H1 (cell line): ENCODE measurements at regions not wholly inside any gene's neighbourhood (a gene's known extent, or its start where the extent isn't known, plus 50 kb on each side); places are given as distances from the start of the nearest gene placed in this dataset.
A peak's percentile ranks its signal among the peaks of the same experiment; 100 is the strongest.

Experiments
- BACH1 ChIP-seq: IDR thresholded peaks from 2 replicates; pipeline ENCODE4 v1.6.1; 2012; ENCODE audit warnings: low read length, improper control_type of control experiment
- RAD21 ChIP-seq, 2 experiments: IDR thresholded peaks in 1 of 2; conservative IDR thresholded peaks in 1 of 2; 2 replicates each; pipeline ENCODE4 v1.6.1; 2011; ENCODE audit warnings: low read depth in 2 of 2, low read length in 2 of 2, improper control_type of control experiment in 1 of 2, inconsistent platforms in 1 of 2, mild to moderate bottlenecking in 1 of 2, moderate library complexity in 1 of 2
- RNF2 ChIP-seq: fragments of 200-900, 300-1000 bp; sonication (generic); IDR thresholded peaks from 2 replicates; pipeline ENCODE4 v1.7.1; 2016; ENCODE audit warnings: borderline replicate concordance, low read depth, mild to moderate bottlenecking, antibody characterized with exemption, low read length; ENCODE audit not compliant: poor library complexity, severe bottlenecking; ENCODE audit errors: missing control alignments
- SUZ12 ChIP-seq: fragments of 200-600 bp; sonication (generic); IDR thresholded peaks from 2 replicates; pipeline ENCODE4 v1.6.1; 2012; ENCODE audit warnings: mild to moderate bottlenecking, inconsistent platforms, low read length, moderate library complexity, mixed read lengths
- TF ChIP-seq, protein P1 (sequence below): fragments of 300-600 bp; sonication (generic); IDR thresholded peaks from 2 replicates; pipeline ENCODE4 v1.7.1; 2012; ENCODE audit warnings: low read length, moderate library complexity, mild to moderate bottlenecking, inconsistent platforms; ENCODE audit not compliant: insufficient replicate concordance

DNA sequence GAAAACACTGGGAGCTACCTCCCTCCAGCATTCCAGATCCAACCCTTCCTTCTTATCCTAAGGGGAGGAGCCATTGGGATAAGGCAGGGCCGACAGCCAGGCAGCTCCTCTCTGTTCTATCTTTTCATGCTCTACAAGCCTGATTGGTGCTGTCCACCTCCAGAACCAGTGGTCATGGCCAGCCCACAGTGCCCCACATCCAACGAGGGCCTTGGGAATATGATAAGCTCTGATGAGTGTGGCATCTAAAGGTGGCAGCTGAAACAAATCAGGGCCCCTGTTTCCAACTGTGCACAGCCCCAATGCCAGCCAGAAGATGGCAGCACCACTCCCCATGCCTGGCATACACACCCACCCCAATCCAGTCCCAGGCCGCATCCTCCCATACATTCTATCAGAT is 329.3 kb downstream of the C1D start (continued):
- TF ChIP-seq, protein P1, sequence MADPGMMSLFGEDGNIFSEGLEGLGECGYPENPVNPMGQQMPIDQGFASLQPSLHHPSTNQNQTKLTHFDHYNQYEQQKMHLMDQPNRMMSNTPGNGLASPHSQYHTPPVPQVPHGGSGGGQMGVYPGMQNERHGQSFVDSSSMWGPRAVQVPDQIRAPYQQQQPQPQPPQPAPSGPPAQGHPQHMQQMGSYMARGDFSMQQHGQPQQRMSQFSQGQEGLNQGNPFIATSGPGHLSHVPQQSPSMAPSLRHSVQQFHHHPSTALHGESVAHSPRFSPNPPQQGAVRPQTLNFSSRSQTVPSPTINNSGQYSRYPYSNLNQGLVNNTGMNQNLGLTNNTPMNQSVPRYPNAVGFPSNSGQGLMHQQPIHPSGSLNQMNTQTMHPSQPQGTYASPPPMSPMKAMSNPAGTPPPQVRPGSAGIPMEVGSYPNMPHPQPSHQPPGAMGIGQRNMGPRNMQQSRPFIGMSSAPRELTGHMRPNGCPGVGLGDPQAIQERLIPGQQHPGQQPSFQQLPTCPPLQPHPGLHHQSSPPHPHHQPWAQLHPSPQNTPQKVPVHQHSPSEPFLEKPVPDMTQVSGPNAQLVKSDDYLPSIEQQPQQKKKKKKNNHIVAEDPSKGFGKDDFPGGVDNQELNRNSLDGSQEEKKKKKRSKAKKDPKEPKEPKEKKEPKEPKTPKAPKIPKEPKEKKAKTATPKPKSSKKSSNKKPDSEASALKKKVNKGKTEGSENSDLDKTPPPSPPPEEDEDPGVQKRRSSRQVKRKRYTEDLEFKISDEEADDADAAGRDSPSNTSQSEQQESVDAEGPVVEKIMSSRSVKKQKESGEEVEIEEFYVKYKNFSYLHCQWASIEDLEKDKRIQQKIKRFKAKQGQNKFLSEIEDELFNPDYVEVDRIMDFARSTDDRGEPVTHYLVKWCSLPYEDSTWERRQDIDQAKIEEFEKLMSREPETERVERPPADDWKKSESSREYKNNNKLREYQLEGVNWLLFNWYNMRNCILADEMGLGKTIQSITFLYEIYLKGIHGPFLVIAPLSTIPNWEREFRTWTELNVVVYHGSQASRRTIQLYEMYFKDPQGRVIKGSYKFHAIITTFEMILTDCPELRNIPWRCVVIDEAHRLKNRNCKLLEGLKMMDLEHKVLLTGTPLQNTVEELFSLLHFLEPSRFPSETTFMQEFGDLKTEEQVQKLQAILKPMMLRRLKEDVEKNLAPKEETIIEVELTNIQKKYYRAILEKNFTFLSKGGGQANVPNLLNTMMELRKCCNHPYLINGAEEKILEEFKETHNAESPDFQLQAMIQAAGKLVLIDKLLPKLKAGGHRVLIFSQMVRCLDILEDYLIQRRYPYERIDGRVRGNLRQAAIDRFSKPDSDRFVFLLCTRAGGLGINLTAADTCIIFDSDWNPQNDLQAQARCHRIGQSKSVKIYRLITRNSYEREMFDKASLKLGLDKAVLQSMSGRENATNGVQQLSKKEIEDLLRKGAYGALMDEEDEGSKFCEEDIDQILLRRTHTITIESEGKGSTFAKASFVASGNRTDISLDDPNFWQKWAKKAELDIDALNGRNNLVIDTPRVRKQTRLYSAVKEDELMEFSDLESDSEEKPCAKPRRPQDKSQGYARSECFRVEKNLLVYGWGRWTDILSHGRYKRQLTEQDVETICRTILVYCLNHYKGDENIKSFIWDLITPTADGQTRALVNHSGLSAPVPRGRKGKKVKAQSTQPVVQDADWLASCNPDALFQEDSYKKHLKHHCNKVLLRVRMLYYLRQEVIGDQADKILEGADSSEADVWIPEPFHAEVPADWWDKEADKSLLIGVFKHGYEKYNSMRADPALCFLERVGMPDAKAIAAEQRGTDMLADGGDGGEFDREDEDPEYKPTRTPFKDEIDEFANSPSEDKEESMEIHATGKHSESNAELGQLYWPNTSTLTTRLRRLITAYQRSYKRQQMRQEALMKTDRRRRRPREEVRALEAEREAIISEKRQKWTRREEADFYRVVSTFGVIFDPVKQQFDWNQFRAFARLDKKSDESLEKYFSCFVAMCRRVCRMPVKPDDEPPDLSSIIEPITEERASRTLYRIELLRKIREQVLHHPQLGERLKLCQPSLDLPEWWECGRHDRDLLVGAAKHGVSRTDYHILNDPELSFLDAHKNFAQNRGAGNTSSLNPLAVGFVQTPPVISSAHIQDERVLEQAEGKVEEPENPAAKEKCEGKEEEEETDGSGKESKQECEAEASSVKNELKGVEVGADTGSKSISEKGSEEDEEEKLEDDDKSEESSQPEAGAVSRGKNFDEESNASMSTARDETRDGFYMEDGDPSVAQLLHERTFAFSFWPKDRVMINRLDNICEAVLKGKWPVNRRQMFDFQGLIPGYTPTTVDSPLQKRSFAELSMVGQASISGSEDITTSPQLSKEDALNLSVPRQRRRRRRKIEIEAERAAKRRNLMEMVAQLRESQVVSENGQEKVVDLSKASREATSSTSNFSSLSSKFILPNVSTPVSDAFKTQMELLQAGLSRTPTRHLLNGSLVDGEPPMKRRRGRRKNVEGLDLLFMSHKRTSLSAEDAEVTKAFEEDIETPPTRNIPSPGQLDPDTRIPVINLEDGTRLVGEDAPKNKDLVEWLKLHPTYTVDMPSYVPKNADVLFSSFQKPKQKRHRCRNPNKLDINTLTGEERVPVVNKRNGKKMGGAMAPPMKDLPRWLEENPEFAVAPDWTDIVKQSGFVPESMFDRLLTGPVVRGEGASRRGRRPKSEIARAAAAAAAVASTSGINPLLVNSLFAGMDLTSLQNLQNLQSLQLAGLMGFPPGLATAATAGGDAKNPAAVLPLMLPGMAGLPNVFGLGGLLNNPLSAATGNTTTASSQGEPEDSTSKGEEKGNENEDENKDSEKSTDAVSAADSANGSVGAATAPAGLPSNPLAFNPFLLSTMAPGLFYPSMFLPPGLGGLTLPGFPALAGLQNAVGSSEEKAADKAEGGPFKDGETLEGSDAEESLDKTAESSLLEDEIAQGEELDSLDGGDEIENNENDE: no peak
- TF ChIP-seq RAD21 (IDR thresholded peaks at IDR 0.05 in 1 of 2, conservative IDR thresholded peaks at IDR 0.05 in 1 of 2; ENCODE audit: low read depth in 2 of 2, low read length in 2 of 2) (peak; percentile 69 to 78), BACH1 (no peak), RNF2 (no peak), SUZ12 (no peak)
